NCI-H1436 (cell line): ENCODE measurements at regions not wholly inside any gene's neighbourhood (a gene's known extent, or its start where the extent isn't known, plus 50 kb on each side); places are given as distances from the start of the nearest gene placed in this dataset.
"Not testable (repeated sequence)": the region's sequence is repeated elsewhere in the genome, so short reads cannot be mapped to it uniquely, and the experiment has no call there.

Source experiments
- DNase-seq: peaks from one replicate; lab custom pipeline; 2025; lab: John Stamatoyannopoulos, UW

GRCh38 chr14:57150449-57150848 is 118.3 kb downstream of the EXOC5 start:
- DNase-seq: no peak

GRCh38 chr14:57139173-57139572 is 129.5 kb downstream of the EXOC5 start:
- DNase-seq: no peak

GRCh38 chr14:57136669-57137328 is 131.9 kb downstream of the EXOC5 start:
- DNase-seq: no peak

- not testable (repeated sequence) for DNase-seq
Measured at GRCh38 chr14:57127809-57128208, 140.9 kb downstream of the EXOC5 start.

GRCh38 chr14:57122129-57122528 is 146.6 kb downstream of the EXOC5 start:
- DNase-seq: no peak

GRCh38 chr14:57112072-57112807 is 156.5 kb downstream of the EXOC5 start:
- not testable (repeated sequence) for DNase-seq

- not testable (repeated sequence) for DNase-seq
Measured at GRCh38 chr14:57110411-57110810, 158.3 kb downstream of the EXOC5 start.

GRCh38 chr14:57091030-57091608 is 177.6 kb downstream of the EXOC5 start:
- DNase-seq: no peak

- peak; percentile 84 for DNase-seq
Measured at GRCh38 chr14:57089901-57090300, 178.8 kb downstream of the EXOC5 start.

GRCh38 chr14:57087841-57088240 is 180.9 kb downstream of the EXOC5 start:
- no peak for DNase-seq

GRCh38 chr14:57086271-57087162 is 182.2 kb downstream of the EXOC5 start:
- peak; percentile 16 for DNase-seq

GRCh38 chr14:57085801-57086200 is 182.9 kb downstream of the EXOC5 start:
- DNase-seq: no peak

GRCh38 chr14:57085043-57085442 is 183.7 kb downstream of the EXOC5 start:
- no peak for DNase-seq

- no peak for DNase-seq
Measured at GRCh38 chr14:57080691-57081090, 188.0 kb downstream of the EXOC5 start.

- DNase-seq: no peak
Measured at GRCh38 chr14:57078054-57078453, 190.7 kb downstream of the EXOC5 start.

- DNase-seq: no peak
Measured at GRCh38 chr14:57073986-57074385, 194.7 kb downstream of the EXOC5 start.

- no peak for DNase-seq
Measured at GRCh38 chr14:57071639-57072038, 197.1 kb downstream of the EXOC5 start.

- DNase-seq: no peak
Measured at GRCh38 chr14:57069702-57070101, 199.0 kb downstream of the EXOC5 start.

GRCh38 chr14:57068511-57068910 is 200.2 kb downstream of the EXOC5 start:
- no peak for DNase-seq

GRCh38 chr14:57066887-57067513 is 201.7 kb downstream of the EXOC5 start:
- peak; percentile 20 for DNase-seq

GRCh38 chr14:57066463-57066862 is 202.2 kb downstream of the EXOC5 start:
- no peak for DNase-seq
